Fibroblast of gingiva (primary cell): ENCODE measurements at regions not wholly inside any gene's neighbourhood (a gene's known extent, or its start where the extent isn't known, plus 50 kb on each side); places are given as distances from the start of the nearest gene placed in this dataset.

Experiments used
- DNase-seq: peaks from one replicate; pipeline ENCODE4 v3.0.0-alpha.2; 2011; ENCODE audit warnings: low read depth

DNA sequence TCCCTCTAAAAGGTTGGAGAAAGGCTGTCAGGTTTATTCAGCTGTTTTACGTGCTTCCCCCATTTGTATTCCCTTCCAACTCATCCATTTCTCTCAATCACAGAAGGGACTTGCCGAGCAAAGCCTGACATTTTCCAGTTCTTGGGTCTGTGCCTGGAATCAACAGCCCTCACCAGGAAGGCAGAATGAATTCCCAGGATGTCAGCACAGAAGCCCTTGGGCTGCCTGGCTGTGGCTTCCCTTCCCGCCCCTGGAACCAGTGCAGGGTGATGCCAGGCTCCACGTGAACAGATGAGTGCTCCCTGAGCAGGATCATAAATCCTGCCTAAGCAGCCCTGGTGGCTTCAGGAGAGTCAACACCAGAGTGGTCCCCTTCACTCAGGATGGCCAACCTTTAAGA lies 86.1 kb upstream of the CD83 start:
- no peak for DNase-seq

DNA sequence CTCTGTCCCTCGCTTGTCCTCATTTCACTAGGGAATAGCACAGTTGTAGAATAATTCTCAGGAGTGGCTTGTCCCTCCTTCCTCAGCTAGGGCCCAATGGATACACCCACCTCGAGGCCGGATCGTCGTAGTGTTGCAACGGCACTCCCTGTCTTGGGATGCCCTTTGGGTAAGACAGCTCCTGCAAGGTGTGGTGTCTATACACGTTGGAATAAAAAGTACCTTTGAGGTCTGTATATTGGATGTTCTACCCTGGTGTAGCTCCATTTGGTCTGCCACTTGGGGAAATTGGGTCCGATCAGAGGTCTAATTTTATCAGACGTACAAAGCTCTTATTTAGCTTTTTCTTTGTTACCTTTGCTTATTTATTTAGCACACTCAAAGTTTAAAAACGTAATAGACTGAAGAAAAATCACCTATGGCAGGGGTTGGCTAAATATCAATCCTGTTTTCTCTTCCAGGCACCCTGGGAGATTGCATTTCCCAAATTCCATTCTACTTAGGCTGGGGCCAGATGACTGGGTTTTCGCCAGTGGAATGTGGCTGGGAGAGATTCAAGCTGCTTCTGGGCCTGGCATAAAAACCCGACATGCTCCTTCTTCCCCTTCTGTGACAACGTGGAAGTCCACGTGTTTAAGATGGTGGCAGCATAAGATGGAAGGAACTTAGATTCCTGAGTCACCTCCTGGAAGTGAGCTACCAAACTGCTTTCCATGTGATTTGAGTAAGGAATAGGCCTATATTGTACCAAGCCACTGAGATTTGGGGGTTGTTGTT lies 82.3 kb upstream of the CD83 start:
- peak; percentile 77 for DNase-seq

DNA sequence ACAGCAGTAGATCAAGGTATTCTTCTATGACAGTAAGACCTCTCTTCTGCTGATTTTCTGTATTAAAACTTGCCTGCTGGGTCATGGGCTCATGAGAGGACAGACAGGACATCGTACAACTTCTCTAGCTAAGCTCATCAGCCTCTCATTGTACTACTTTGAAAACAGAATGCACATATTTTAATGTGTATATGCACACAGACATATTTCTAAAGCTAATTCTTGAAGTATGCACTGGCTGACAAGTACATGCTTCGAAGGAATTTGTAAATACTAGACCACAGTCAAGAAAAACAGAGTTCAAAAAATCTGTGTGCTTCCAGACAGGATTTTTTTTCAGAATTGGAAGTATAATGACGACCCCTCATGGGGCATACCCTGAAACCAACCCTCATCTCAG lies 81.7 kb upstream of the CD83 start:
- no peak for DNase-seq

DNA sequence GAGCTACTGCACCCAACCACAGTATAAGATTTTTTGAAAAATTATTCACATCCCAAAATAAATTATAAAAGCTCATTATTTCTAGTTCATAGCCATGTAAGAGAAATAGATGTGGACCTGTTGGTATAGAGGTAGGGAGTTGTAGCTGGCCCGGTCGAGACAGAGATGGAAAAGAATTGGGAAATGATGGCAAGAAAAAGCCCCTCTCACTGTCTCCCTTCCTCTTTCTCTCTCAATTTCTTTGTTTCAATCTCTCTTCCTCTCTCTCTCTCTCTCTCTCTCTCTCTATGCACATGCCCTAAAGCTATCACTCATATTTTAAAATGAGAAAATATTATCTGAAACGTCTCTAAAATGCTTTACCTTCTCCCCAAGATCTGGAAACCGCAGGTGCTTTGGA lies 80.7 kb upstream of the CD83 start:
- no peak for DNase-seq

DNA sequence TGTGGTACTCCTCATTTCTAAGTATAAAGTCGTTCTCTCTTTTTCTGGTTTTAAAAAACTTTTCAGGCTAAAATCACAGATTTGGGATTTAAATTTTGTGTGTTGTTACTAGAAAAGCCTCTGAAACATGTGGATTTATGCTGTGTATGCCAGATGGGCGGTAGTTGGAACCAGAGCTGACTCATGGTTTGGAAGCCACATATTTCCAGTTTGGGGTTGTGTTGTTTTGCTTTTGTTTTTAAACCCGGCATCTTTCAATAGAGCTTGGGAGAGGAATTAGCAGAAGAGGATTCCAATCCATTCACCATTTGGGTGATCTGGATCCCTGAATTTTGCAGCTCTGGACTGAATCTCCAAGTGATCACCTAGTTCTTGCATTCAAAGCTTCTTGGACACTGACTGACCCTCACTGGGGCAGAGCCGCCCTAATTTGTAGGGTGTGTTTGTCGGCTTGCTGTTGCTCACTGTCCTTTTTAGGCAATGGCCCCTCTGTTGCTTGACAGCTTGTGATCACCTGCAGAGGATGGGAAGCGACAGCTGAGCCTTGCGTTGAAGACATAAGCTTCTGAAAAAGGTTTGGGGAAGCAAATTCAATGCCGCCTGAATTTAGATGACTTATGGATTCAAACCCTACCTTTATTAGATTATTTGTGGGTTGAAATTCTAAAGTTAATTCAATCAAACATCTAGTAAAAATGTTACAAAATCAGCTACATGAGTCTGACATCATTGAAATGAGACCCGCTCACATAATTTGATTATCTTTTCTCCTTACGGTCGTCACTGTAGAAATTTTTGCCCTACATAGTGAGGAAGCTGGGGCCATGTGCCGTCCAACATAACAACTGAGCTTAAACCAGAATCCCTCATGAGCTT lies 79.9 kb upstream of the CD83 start:
- DNase-seq: peak; percentile 56

DNA sequence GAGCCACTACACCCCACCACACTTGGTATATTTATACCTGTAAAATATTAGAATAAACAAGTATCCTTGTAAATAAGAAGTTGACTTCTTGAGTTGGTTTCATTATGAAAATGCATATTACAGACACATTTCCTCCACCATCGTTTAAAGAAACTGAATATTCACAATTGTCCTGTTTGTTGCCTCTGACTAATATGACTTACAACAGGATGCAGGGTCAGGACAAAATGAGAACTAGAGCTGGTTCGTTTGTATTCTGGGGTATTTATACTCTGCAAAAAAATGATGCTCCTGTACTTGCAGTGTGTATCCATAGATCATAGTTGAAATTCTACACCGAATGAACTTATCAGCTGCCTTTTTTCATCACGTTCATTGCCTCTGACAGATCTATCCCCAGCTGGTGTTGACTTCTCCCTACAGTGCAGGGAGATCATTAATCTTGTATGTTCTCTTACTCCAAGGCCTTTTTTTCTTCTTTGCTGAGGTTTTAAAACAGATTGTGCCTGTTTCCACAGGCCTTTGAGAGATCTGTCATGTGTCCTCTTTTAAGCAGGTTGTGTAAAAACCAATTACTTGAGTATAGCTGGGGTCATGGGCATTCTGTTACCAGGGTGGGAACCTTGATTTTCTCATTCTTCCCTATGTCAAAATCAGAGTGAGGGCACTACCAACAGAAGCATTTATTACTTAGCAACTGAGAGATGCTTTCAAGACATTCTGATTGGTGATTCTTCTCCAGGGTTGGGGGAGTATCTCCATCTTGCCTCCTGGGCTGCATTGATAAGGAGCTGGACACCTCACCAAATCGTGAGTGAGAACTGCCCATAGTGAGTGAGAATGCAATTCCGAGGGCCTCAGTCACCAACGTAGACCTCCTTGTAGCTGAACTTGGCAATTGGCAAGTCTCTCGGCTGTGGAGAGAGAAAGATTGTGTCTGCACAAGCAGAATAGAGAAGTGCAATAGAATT lies 78.8 kb upstream of the CD83 start:
- no peak for DNase-seq

DNA sequence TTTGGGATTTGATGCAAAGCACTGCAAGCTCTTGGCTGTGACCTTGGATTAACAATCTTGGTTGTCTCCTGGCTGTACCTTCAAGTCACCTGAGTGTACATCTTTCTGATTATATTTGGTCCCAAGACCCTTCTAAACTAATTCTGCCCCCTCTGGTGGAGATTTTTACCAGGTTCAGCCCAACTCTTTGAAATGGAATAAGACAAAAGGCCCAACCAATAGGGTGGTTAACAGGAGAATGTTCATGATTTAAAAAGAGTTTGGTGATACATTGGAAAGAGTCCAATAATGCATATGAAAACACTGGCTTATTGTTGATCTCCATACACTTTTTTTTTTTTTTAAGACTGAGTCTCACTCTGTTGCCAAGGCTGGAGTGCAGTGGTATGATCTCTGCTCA lies 77.5 kb upstream of the CD83 start:
- no peak for DNase-seq

DNA sequence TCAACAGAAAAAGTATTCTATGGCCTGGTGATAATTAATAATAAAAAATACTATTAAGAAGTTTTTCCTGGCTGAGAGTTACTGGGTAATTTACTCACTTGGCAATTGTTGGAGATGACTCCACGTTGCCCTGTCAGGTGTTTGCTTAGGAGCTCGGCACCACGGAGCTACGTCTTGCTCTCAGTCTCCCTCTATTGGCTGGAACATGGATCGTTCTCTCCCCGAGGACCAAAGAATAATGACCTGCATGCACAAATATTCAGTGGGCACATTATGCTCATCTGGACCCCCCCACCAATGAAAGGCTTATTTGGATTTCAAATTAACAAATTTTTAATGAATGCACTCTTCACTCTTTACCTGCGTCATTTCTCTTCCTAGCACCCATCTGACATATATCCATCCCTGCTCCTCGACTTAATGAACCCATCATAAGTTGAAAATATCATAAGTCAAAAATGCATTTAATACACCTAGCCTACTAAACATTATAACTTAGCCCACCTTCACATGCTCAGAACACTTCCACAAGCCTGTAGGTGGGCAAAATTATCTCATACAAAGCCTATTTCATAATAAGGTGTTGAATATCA lies 71.0 kb upstream of the CD83 start:
- DNase-seq: no peak

DNA sequence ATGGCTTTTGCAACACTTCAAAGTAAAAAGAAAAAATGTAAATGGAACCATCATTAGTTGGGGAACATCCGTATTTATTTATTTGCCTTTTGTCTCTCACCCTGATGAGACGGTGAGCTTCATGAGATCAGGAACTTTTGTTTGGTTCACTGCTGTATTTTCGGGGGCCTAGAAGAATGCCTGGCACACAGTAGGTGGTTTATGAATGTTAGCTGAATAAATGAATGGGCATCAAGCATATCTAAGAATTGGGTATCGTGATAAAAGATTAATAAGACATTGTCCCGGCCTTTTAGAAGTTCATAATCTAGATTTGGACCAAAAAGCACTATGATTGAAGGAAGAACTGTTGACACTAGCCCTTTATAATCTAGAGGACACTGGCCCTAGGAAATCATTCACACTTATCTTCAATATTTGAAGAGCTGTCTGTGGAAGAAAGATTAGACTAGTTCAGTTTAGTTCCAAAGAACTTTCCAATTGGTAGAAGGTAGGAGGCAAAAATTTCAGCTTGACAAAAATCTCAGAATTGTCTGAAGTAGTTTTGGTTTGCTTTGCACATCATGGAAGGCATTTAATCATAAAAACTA lies 70.3 kb upstream of the CD83 start:
- DNase-seq: no peak

DNA sequence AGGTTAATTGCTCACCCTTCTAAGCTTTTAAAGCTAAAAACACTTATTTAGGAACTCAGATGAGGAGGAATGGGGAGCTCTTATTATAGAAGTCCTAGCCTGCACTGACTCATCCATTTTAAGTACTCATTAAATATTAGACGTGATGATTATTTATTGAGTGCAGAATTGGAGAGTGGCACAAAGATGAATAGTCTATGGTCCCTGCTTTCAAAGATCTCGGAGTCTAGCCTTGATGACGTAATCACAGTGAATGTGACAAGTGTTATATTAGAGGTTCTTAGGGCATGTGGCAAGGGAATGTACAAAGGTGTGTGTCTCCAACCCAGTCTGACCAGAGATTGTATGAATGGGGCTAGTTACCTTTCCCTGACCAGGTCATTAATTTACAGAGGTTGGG lies 68.7 kb upstream of the CD83 start:
- no peak for DNase-seq

DNA sequence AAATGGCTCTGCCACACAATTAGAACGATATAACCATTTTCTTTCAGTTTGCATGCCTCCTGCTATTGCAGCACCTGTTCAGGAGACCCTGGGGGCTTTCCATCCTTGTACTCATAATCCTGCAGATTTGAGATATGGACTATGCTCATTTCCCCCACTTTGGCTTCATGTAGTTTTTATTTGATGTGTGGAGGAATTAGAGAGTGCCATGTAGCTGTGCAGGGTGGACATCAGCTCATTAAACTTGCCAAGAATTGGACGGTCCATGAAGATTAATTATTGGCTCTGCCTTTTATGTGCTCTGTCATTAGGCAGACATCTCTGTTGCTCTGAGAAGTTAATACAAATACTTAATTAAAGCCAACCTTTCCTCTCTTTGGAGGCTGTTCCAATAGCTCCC lies 66.2 kb upstream of the CD83 start:
- no peak for DNase-seq

DNA sequence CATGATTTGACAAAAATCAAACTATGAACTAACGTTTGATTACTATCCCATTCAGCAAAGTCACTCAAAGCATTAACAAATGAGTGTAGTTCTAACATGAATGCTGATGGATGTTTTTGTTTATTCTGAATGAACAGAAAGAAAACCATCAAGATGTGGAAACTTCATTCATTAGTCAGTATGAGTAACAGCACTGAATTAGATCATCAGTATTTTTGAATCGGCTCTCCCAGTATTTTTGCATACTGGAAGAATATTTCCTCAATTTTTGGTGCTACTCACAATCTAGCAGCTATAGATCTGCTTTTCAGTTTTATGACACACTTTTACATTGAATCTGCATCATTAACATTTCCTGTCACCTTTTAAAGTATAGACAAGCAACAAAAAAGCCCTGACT lies 63.8 kb upstream of the CD83 start:
- no peak for DNase-seq

DNA sequence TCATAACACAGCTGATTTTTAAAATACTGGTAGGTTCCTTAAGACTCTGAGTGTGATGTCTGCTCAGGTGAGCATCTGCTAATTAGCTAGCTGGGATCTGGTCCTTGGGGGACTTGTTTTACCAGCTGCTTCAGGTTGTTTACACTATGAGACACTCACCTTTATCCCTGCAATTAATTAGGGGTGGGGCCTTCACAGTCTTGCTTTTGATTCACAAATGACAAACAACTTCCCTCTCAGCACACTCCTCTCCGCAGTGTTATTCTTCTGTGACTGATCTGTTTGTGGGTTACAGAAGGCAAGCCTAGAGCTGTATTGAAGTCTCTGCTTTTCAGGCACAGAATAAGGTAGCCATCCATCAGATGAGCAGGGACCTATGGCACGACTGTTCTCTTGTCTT lies 62.0 kb upstream of the CD83 start:
- DNase-seq: no peak

DNA sequence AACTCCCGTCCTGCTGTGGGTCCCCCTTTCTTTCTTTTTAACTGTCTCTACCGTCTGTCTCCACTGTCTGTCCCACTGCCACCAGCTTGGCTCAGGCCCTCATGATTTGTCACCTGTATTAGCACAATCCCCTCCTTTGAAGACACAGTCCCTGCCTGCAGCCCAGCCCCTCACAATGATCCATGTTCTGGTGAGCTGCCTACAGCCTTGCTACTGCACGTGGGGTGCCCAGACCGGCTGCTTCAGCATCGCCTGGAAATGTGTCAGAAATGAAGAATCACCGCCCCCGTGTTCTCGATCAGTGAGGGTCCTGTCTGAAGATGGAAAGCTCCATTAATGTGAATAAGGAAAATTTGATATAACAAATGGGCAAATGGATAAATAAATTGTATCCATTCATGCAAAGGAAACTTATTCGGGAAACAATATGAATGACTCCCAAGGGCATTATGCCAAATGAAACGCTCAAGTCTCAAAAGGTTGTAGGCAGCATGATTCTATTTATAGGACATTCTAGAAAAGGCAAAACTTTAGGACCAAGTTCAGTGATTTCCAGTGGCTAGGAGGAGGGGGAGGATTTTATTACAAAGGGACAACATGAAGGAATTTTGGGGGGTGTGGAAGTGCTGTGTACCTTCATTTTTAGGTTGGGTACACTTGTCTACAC lies 59.4 kb upstream of the CD83 start:
- no peak for DNase-seq

DNA sequence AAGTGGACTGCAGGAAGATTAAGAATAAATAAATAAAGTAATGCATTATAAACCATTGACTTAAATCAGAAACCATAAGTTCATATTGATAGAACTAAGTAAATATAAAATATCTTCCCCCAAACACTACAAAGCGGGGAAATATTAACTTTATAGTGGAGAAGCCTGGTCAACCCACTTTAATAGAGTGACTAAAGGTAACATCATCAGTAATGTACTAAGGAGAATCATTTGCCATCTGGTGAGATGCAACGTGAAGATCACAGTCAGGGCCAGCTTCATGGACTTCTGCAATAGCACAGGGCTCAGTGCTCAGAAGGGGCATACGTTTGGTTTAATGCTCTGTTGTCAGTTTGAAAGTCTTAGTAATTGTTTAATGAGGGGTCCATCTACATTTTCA lies 58.8 kb upstream of the CD83 start:
- no peak for DNase-seq

DNA sequence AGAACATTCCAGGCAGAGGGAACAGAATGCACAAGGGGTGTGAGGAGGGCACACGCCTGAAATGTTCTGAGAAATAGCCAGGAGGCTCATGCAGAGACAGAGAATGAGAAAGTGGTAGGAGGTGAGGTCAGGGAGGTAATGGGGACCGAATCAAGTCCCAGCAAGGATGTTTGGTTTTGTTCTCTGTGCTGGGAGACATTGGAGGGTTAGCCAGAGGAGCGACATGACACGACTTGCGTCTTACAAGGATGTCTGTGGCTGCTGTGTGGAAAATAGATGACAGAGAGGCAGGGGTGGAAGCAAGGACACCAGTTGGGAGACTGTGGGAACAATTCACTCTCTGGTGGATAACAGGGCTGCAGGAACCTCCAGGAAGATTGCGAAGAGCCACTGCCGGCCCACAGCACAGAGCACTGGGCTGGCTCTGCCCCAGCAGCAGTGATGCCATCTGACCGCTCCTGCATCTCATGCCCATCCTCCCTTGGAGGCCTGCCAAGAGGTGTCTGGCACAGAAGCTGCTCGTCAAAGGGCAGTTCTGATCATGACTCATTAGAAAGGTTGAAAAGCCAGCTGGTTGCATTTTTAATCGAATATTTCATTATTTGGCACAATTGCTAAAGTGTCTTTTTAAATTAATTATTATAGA lies 57.7 kb upstream of the CD83 start:
- DNase-seq: no peak

DNA sequence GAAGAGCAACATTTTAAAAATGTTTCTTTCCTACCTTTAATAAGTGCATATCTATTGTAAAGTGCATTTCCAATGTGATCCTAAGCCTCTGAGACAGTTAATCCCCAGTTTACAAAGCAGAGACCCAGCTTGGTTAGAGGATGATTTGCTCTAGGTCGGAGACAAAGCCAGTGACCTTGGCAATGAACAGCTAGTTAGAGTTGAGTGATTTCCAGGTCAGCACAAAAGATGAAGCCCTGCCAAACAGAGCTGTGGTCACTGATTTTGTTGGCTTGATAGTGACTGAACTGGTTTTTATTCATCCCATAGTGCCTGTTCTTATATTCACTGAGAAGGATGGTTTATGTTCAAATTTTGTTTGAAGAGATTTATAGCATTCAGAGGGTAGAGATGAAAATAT lies 56.6 kb upstream of the CD83 start:
- DNase-seq: no peak

DNA sequence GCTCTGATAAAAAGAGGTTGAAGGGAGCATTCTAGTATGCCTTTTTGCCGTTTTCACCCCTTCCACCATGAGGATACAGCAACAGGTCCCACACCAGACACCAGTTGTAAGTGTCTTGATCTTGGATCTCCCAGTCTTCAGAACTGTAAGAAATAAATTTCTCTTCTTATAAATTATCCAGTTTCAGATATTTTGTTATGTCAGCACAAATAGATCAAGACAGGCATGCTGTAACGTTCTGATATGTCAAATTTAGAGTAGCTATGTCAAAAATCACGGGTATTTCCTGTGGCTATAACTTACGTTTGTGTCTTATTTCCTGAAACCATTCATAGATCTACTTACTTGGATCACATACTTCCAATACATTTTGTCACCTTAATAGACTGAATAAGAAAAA lies 55.9 kb upstream of the CD83 start:
- DNase-seq: no peak

DNA sequence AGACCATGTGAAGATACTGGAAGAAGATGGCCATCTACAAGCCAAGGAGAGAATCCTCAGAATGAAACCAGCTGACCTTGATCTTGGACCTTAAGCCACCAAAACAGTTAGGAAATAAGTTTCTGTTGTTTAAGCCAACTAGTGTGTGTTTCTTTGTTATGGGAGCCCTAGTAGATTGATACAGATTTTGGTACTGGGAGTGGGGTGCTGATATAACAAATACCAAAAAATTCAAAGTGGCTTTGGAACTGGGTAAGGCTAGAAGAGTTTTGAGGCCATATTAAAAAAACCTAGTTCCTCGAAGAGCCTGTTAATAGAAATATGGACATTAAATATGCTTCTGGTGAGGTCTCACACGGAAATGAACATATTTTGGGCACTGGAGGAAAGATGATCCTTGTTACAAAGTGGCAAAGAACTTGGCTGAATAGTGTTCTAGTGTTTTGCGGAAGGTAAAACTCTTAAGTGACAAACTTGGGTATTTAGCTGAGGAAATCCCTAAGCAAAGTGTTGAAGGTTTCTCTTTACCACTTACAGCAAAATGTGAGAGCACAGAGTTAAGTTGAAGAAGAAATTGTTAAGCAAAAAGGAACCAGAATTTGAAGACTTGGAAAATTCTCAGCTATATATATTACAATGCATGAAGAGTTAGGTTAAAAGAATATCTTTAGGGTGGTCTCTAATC lies 55.1 kb upstream of the CD83 start:
- no peak for DNase-seq

DNA sequence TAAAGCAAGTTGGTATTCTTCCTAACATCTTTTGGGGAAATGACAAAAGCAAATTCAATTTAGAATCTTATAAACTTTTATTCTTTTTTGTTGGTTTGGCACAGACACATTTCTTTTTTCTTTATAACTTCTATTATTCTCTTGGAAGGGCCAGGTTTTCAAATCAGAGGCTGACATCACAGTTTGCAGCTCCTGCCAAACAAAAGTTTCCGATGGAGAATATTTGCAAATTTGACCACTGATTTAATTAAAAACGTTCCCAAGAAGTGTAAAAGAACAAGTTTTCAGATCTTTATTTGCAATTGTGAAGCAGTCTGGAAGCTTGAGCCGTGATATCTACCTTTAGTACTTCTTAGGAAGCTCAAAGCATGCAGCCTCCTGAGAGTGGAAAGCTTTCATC lies 53.8 kb upstream of the CD83 start:
- no peak for DNase-seq
